MCF 10A (cell line): ENCODE measurements at regions not wholly inside any gene's neighbourhood (a gene's known extent, or its start where the extent isn't known, plus 50 kb on each side); places are given as distances from the start of the nearest gene placed in this dataset.

ENCODE experiments used
- BruUV-seq: library from RNA; stranded (reverse); fragments of 400-500 nt; replicated peaks from 2 replicates; lab custom pipeline; 2021; lab: Mats Ljungman, UMichigan
- CTCF ChIA-PET: fragments of 300-600 bp; sonication (Branson Sonifier 250); formaldehyde crosslinking; extraction: SDS; loops from one replicate; lab custom pipeline; 2021; ENCODE audit warnings: antibody characterized with exemption, inconsistent platforms; lab: Yijun Ruan, JAX
- POLR2A ChIA-PET: fragments of 300-600, 350-650 bp; sonication (Branson Sonifier 250); formaldehyde crosslinking; extraction: SDS; loops from one replicate; lab custom pipeline; 2020; ENCODE audit warnings: antibody characterized with exemption, inconsistent platforms; lab: Yijun Ruan, JAX
- DNase-seq: peaks from one replicate; pipeline ENCODE4 v3.0.0-alpha.2; 2018; ENCODE audit not compliant: unreplicated experiment
- H3K27ac Mint-ChIP-seq: one replicate; pipeline ENCODE4 v1.8.0; 2022; ENCODE audit warnings: mild to moderate bottlenecking, low read depth, mixed read lengths; ENCODE audit not compliant: unreplicated experiment
- H3K27me3 Mint-ChIP-seq: one replicate; pipeline ENCODE4 v1.8.0; 2022; ENCODE audit warnings: mixed read lengths; ENCODE audit not compliant: insufficient read depth, unreplicated experiment
- H3K36me3 Mint-ChIP-seq: one replicate; pipeline ENCODE4 v1.8.0; 2022; ENCODE audit warnings: mild to moderate bottlenecking, moderate library complexity, mixed read lengths; ENCODE audit not compliant: insufficient read depth, unreplicated experiment
- H3K4me1 Mint-ChIP-seq: one replicate; pipeline ENCODE4 v1.8.0; 2022; ENCODE audit warnings: mixed read lengths; ENCODE audit not compliant: insufficient read depth, unreplicated experiment
- H3K4me3 Mint-ChIP-seq: one replicate; pipeline ENCODE4 v1.8.0; 2022; ENCODE audit warnings: mild to moderate bottlenecking, moderate library complexity, mixed read lengths; ENCODE audit not compliant: unreplicated experiment
- H3K9me3 Mint-ChIP-seq: one replicate; pipeline ENCODE4 v1.8.0; 2022; ENCODE audit warnings: mixed read lengths; ENCODE audit not compliant: unreplicated experiment
- intact Hi-C: fragments of 100-400 bp; cut with micrococcal nuclease; formaldehyde crosslinking; loops from 2 replicates; pipeline ENCODE4 v1.14.1; 2022
- TF ChIP-seq, protein P1 (sequence below): fragments of 200-600 bp; IDR thresholded peaks from one replicate; pipeline ENCODE4 v1.8.0; 2022; ENCODE audit warnings: antibody characterized with exemption, mild to moderate bottlenecking; ENCODE audit not compliant: unreplicated experiment

DNA sequence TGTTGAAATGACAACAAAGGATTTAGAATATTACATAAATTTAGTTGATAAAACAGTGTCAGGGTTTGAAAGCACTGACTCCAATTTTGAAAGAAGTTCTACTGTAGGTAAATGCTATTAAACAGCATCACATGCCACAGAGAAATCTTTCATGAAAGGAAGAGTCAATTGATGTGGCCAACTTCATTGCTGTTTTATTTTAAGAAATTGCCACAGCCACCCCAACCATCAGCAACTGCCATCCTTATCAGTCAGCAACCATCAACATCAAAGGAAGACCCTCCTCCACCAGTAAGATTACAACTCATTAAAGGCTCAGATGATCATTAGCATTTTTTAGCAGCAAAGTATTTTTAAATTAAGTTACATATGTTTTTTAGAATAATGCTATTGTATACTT lies 54.6 kb upstream of the RAB9B start:
- Mint-ChIP-seq H3K4me3 (no peak overlapping the region), H3K27me3 (peaks cover 35% of the 10 kb centered on the region), H3K9me3 (no peaks in the 10 kb centered on the region), H3K4me1 (no peaks in the 10 kb centered on the region), H3K36me3 (no peaks in the 10 kb centered on the region), H3K27ac (no peak overlapping the region)
- intact Hi-C loops: no loop called here
- TF ChIP-seq, protein P1, sequence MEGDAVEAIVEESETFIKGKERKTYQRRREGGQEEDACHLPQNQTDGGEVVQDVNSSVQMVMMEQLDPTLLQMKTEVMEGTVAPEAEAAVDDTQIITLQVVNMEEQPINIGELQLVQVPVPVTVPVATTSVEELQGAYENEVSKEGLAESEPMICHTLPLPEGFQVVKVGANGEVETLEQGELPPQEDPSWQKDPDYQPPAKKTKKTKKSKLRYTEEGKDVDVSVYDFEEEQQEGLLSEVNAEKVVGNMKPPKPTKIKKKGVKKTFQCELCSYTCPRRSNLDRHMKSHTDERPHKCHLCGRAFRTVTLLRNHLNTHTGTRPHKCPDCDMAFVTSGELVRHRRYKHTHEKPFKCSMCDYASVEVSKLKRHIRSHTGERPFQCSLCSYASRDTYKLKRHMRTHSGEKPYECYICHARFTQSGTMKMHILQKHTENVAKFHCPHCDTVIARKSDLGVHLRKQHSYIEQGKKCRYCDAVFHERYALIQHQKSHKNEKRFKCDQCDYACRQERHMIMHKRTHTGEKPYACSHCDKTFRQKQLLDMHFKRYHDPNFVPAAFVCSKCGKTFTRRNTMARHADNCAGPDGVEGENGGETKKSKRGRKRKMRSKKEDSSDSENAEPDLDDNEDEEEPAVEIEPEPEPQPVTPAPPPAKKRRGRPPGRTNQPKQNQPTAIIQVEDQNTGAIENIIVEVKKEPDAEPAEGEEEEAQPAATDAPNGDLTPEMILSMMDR: no peak
- no TSS peak for BruUV-seq
- no peak for DNase-seq
- POLR2A ChIA-PET: no interaction called here
- CTCF ChIA-PET: no interaction called here

DNA sequence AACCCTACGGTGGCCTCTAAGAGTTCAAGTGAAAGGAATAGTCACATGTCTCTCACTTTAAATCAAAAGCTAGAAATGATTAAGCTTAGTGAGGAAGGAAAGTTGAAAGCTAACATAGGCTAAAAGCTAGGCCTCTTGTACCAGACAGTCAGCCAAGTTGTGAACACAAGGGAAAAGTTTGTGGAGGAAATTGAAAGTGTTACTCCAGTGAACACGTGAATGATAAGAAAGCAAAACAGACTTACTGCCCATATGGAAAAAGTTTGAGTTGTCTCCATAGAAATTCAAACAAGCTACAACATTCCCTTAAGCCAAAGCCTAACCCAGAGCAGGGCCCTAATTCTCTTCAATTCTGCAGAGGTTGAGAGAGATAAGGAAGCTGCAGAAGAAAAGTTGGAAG lies 51.5 kb upstream of the RAB9B start:
- ChIA-PET CTCF (interaction anchor here (0.8 to 1.2 kb wide), 2 partner anchors 57 to 79 kb away, joined by 3 read pairs; no protein-coding TSS in a partner anchor), POLR2A (no interaction called here)
- no peaks in the 10 kb centered on the region for H3K36me3 Mint-ChIP-seq
- no TSS peak for BruUV-seq
- H3K27me3 Mint-ChIP-seq: peaks cover 50% of the 10 kb centered on the region
- DNase-seq: no peak
- H3K4me3 Mint-ChIP-seq: no peak overlapping the region
- H3K27ac Mint-ChIP-seq: no peak overlapping the region
- intact Hi-C loops: no loop called here
- TF ChIP-seq, protein P1: no peak
- H3K9me3 Mint-ChIP-seq: no peaks in the 10 kb centered on the region
- H3K4me1 Mint-ChIP-seq: peaks cover 9% of the 10 kb centered on the region

DNA sequence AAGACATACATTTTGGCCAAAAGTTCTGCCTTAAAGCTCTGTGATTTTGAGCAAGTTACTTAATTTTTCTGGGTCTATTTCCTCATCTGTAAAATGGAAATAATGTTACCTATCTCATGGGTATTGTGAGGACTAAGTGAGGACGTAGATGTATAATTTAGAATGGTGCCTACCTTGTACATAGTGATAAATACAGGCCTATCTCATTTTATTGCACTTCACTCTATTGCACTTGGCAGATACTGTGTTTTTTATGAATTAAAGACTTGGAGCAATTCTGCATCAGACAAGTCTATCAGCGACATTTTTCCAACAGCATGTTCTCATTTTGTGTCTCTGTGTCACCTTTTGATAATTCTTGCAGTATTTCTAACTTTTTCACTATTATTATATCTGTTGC lies 50.9 kb upstream of the RAB9B start:
- peaks cover 51% of the 10 kb centered on the region for H3K27me3 Mint-ChIP-seq
- H3K27ac Mint-ChIP-seq: no peak overlapping the region
- H3K4me3 Mint-ChIP-seq: no peak overlapping the region
- no peak for DNase-seq
- ChIA-PET POLR2A (no interaction called here), CTCF (interaction anchor here (0.6 to 1.2 kb wide), 2 partner anchors 57 to 66 kb away, joined by 3 read pairs; no protein-coding TSS in a partner anchor)
- no peaks in the 10 kb centered on the region for H3K9me3 Mint-ChIP-seq
- no peaks in the 10 kb centered on the region for H3K36me3 Mint-ChIP-seq
- BruUV-seq: no TSS peak
- peaks cover 9% of the 10 kb centered on the region for H3K4me1 Mint-ChIP-seq
- TF ChIP-seq, protein P1: no peak
- intact Hi-C loops: no loop called here
